MCF 10A (cell line): ENCODE measurements at regions not wholly inside any gene's neighbourhood (a gene's known extent, or its start where the extent isn't known, plus 50 kb on each side); places are given as distances from the start of the nearest gene placed in this dataset.

ENCODE experiments used
- BruUV-seq: library from RNA; stranded (reverse); fragments of 400-500 nt; replicated peaks from 2 replicates; lab custom pipeline; 2021; lab: Mats Ljungman, UMichigan
- CTCF ChIA-PET: fragments of 300-600 bp; sonication (Branson Sonifier 250); formaldehyde crosslinking; extraction: SDS; loops from one replicate; lab custom pipeline; 2021; ENCODE audit warnings: antibody characterized with exemption, inconsistent platforms; lab: Yijun Ruan, JAX
- POLR2A ChIA-PET: fragments of 300-600, 350-650 bp; sonication (Branson Sonifier 250); formaldehyde crosslinking; extraction: SDS; loops from one replicate; lab custom pipeline; 2020; ENCODE audit warnings: antibody characterized with exemption, inconsistent platforms; lab: Yijun Ruan, JAX
- DNase-seq: peaks from one replicate; pipeline ENCODE4 v3.0.0-alpha.2; 2018; ENCODE audit not compliant: unreplicated experiment
- H3K27ac Mint-ChIP-seq: one replicate; pipeline ENCODE4 v1.8.0; 2022; ENCODE audit warnings: mild to moderate bottlenecking, low read depth, mixed read lengths; ENCODE audit not compliant: unreplicated experiment
- H3K27me3 Mint-ChIP-seq: one replicate; pipeline ENCODE4 v1.8.0; 2022; ENCODE audit warnings: mixed read lengths; ENCODE audit not compliant: insufficient read depth, unreplicated experiment
- H3K36me3 Mint-ChIP-seq: one replicate; pipeline ENCODE4 v1.8.0; 2022; ENCODE audit warnings: mild to moderate bottlenecking, moderate library complexity, mixed read lengths; ENCODE audit not compliant: insufficient read depth, unreplicated experiment
- H3K4me1 Mint-ChIP-seq: one replicate; pipeline ENCODE4 v1.8.0; 2022; ENCODE audit warnings: mixed read lengths; ENCODE audit not compliant: insufficient read depth, unreplicated experiment
- H3K4me3 Mint-ChIP-seq: one replicate; pipeline ENCODE4 v1.8.0; 2022; ENCODE audit warnings: mild to moderate bottlenecking, moderate library complexity, mixed read lengths; ENCODE audit not compliant: unreplicated experiment
- H3K9me3 Mint-ChIP-seq: one replicate; pipeline ENCODE4 v1.8.0; 2022; ENCODE audit warnings: mixed read lengths; ENCODE audit not compliant: unreplicated experiment
- intact Hi-C: fragments of 100-400 bp; cut with micrococcal nuclease; formaldehyde crosslinking; loops from 2 replicates; pipeline ENCODE4 v1.14.1; 2022
- TF ChIP-seq, protein P1 (sequence below): fragments of 200-600 bp; IDR thresholded peaks from one replicate; pipeline ENCODE4 v1.8.0; 2022; ENCODE audit warnings: antibody characterized with exemption, mild to moderate bottlenecking; ENCODE audit not compliant: unreplicated experiment

DNA sequence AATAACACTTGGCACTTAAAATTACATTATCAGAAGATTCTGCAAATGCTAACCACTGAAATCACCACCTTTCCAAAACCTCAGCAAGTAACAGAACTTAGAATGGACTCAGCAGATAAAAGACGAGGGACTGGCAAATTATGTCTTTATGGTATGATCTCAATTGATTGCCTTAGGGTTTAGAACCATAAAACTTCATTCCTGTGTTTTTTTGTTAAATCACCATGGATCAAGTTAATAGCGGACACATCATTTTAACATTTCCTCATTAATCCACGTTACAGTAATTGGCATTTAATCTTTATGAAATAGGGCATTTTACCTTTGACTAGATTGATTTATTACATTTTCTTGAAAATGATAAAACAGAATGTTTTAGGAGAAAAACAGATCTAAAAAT, 2070.3 kb downstream of the PCDH9 start:
- POLR2A ChIA-PET: no interaction called here
- BruUV-seq: no TSS peak
- CTCF ChIA-PET: no interaction called here
- no peaks in the 10 kb centered on the region for H3K9me3 Mint-ChIP-seq
- H3K27me3 Mint-ChIP-seq: no peaks in the 10 kb centered on the region
- no peaks in the 10 kb centered on the region for H3K36me3 Mint-ChIP-seq
- intact Hi-C loops: no loop called here
- DNase-seq: no peak
- H3K4me3 Mint-ChIP-seq: no peak overlapping the region
- no peak overlapping the region for H3K27ac Mint-ChIP-seq
- TF ChIP-seq, protein P1, sequence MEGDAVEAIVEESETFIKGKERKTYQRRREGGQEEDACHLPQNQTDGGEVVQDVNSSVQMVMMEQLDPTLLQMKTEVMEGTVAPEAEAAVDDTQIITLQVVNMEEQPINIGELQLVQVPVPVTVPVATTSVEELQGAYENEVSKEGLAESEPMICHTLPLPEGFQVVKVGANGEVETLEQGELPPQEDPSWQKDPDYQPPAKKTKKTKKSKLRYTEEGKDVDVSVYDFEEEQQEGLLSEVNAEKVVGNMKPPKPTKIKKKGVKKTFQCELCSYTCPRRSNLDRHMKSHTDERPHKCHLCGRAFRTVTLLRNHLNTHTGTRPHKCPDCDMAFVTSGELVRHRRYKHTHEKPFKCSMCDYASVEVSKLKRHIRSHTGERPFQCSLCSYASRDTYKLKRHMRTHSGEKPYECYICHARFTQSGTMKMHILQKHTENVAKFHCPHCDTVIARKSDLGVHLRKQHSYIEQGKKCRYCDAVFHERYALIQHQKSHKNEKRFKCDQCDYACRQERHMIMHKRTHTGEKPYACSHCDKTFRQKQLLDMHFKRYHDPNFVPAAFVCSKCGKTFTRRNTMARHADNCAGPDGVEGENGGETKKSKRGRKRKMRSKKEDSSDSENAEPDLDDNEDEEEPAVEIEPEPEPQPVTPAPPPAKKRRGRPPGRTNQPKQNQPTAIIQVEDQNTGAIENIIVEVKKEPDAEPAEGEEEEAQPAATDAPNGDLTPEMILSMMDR: no peak
- no peaks in the 10 kb centered on the region for H3K4me1 Mint-ChIP-seq

DNA sequence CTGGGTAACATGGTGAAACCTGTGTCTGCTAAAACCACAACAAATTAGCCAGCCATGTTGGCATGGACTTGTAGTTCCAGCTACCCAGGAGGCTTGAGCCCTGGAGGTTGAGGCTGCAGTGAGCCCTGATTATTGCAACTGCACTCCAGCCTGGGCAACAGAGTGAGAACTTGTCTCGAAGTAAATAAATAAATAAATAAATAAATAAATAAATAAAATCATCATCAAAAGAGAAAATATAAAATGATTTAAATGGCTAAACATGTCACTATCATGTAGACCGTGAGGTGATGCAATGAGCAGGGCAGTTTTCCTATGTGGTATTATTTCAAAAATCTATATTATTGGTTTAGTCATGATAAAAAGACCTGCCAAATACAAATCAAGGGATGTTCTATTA, 2074.3 kb downstream of the PCDH9 start:
- Mint-ChIP-seq H3K36me3 (no peaks in the 10 kb centered on the region), H3K27me3 (no peaks in the 10 kb centered on the region), H3K27ac (no peak overlapping the region), H3K9me3 (no peaks in the 10 kb centered on the region), H3K4me1 (no peaks in the 10 kb centered on the region), H3K4me3 (no peak overlapping the region)
- CTCF ChIA-PET: no interaction called here
- DNase-seq: no peak
- TF ChIP-seq, protein P1: no peak
- intact Hi-C loops: no loop called here
- no TSS peak for BruUV-seq
- POLR2A ChIA-PET: no interaction called here

DNA sequence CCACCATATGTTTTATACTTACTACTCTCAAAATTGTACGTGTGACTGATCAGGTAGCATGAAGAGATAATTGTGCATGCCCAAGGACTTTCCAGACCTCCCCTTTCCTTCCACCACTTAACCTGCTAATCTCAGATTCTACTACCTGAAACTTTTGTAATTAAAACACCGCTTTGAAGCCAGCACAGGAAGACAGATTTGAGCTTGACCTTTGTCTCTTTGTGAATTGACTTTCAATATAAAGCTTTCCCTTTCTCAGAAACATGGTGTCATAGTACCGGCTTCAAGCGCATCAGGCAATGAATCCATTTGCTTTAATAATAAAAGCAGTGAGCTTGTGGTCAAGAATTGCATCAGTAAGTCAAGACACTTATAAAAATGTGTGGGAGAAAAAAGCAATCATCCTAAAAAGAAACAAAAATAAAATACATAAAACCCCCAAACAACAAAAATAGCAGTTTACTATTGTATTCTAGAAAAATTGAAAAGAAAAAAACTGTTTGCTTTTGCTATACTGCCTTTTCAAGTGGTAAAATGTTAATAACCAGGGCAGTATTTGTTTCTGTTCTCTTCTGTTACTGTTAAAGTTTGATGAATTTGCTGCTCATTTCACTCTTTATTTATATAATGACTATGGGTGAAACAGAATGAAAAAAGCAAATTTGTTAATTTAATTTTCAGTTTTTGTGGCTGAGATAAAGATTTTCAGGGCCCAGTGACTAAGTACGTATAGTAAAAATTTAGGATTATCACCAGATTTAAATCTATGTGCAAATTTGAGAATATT, 2075.3 kb downstream of the PCDH9 start:
- intact Hi-C loops: no loop called here
- CTCF ChIA-PET: interaction anchor here (0.6 kb wide), 1 partner anchor 125 kb away, joined by 4 read pairs; no protein-coding TSS in a partner anchor
- TF ChIP-seq, protein P1: no peak
- no peak overlapping the region for H3K27ac Mint-ChIP-seq
- no peaks in the 10 kb centered on the region for H3K9me3 Mint-ChIP-seq
- POLR2A ChIA-PET: interaction anchor here (0.6 kb wide), 1 partner anchor 594 kb away, joined by 3 read pairs; no protein-coding TSS in a partner anchor
- H3K4me3 Mint-ChIP-seq: no peak overlapping the region
- no peaks in the 10 kb centered on the region for H3K36me3 Mint-ChIP-seq
- no peaks in the 10 kb centered on the region for H3K27me3 Mint-ChIP-seq
- no peak for DNase-seq
- BruUV-seq: no TSS peak
- H3K4me1 Mint-ChIP-seq: no peaks in the 10 kb centered on the region

DNA sequence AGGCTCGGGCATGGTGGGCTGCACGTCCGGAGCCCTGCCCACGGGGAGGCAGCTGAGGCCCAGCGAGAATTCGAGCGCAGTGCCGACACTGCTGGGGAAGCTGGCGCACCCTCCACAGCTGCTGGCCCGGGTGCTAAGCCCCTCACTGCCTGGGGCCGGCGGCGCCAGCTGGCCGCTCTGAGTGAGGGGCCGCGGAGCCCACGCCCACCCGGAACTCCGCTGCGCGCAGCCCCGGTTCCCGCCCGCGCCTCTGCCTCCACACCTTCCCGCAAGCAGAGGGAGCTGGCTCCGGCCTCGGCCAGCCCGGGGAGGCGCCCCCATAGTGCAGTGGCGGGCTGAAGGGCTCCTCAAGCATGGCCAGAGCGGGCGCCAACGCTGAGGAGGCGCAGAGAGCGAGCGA, 2080.4 kb downstream of the PCDH9 start:
- H3K4me1 Mint-ChIP-seq: no peaks in the 10 kb centered on the region
- TF ChIP-seq, protein P1: no peak
- intact Hi-C loops: no loop called here
- no peak overlapping the region for H3K27ac Mint-ChIP-seq
- POLR2A ChIA-PET: no interaction called here
- no peak for DNase-seq
- BruUV-seq: no TSS peak
- no peak overlapping the region for H3K4me3 Mint-ChIP-seq
- CTCF ChIA-PET: no interaction called here
- no peaks in the 10 kb centered on the region for H3K36me3 Mint-ChIP-seq
- no peaks in the 10 kb centered on the region for H3K27me3 Mint-ChIP-seq
- H3K9me3 Mint-ChIP-seq: peaks cover 8% of the 10 kb centered on the region
